ENCODE measurements at regions not wholly inside any gene's neighbourhood (a gene's known extent, or its start where the extent isn't known, plus 50 kb on each side); places are given as distances from the start of the nearest gene placed in this dataset.
"Not testable (repeated sequence)": the region's sequence is repeated elsewhere in the genome, so short reads cannot be mapped to it uniquely, and the experiment has no call there.

GRCh38 chr3:82015241-82015640, 253.8 kb upstream of the GBE1 start:
- no peak for DNase-seq (ENCODE audit: low read depth)

- no peak for DNase-seq (ENCODE audit: low read depth)
These were observed 251.3 kb upstream of the GBE1 start for GRCh38 chr3:82012775-82013174.

- DNase-seq (ENCODE audit: low read depth) = no peak
These were observed 249.9 kb upstream of the GBE1 start for GRCh38 chr3:82011336-82011735.

- no peak for DNase-seq (ENCODE audit: low read depth)
These were observed 243.8 kb upstream of the GBE1 start for GRCh38 chr3:82005266-82005665.

- DNase-seq (ENCODE audit: low read depth) = no peak
These were observed 242.8 kb upstream of the GBE1 start for GRCh38 chr3:82004266-82004665.

GRCh38 chr3:82002986-82003642, 241.7 kb upstream of the GBE1 start:
- no peak for DNase-seq (ENCODE audit: low read depth)

GRCh38 chr3:82002491-82002890, 241.0 kb upstream of the GBE1 start:
- DNase-seq (ENCODE audit: low read depth) = no peak

- no peak for DNase-seq (ENCODE audit: low read depth)
These were observed 240.0 kb upstream of the GBE1 start for GRCh38 chr3:82001276-82001923.

- no peak for DNase-seq (ENCODE audit: low read depth)
These were observed 239.3 kb upstream of the GBE1 start for GRCh38 chr3:82000773-82001172.

- DNase-seq (ENCODE audit: low read depth) = no peak
These were observed 238.9 kb upstream of the GBE1 start for GRCh38 chr3:82000350-82000749.

GRCh38 chr3:81998907-81999306, 237.5 kb upstream of the GBE1 start:
- no peak for DNase-seq (ENCODE audit: low read depth)

GRCh38 chr3:81998139-81998755, 236.8 kb upstream of the GBE1 start:
- DNase-seq (ENCODE audit: low read depth) = no peak

GRCh38 chr3:81997390-81997789, 235.9 kb upstream of the GBE1 start:
- no peak for DNase-seq (ENCODE audit: low read depth)

GRCh38 chr3:81995329-81995728, 233.9 kb upstream of the GBE1 start:
- no peak for DNase-seq (ENCODE audit: low read depth)

- DNase-seq (ENCODE audit: low read depth) = no peak
These were observed 228.3 kb upstream of the GBE1 start for GRCh38 chr3:81989758-81990157.

- DNase-seq (ENCODE audit: low read depth) = no peak
These were observed 227.8 kb upstream of the GBE1 start for GRCh38 chr3:81989274-81989673.

GRCh38 chr3:81987412-81987811, 226.0 kb upstream of the GBE1 start:
- not testable (repeated sequence) for DNase-seq (ENCODE audit: low read depth)

- DNase-seq (ENCODE audit: low read depth) = no peak
These were observed 224.7 kb upstream of the GBE1 start for GRCh38 chr3:81985996-81986723.

- DNase-seq (ENCODE audit: low read depth) = no peak
These were observed 221.9 kb upstream of the GBE1 start for GRCh38 chr3:81983382-81983781.

GRCh38 chr3:81980596-81981494, 219.4 kb upstream of the GBE1 start:
- DNase-seq (ENCODE audit: low read depth) = no peak

- DNase-seq (ENCODE audit: low read depth) = no peak
These were observed 213.3 kb upstream of the GBE1 start for GRCh38 chr3:81974751-81975150.

GRCh38 chr3:81968658-81969057, 207.2 kb upstream of the GBE1 start:
- DNase-seq (ENCODE audit: low read depth) = no peak

Data from activated T-cell treated with anti-CD3 and anti-CD28 coated beads for 48 hours (primary cell).